BLaER1 (cell line): ENCODE measurements at regions not wholly inside any gene's neighbourhood (a gene's known extent, or its start where the extent isn't known, plus 50 kb on each side); places are given as distances from the start of the nearest gene placed in this dataset.

Source experiments
- H3K27ac ChIP-seq: shearing (Covaris generic); formaldehyde crosslinking; 2 replicates; pipeline ENCODE4 v1.8.1; 2022
- H3K27me3 ChIP-seq: shearing (Covaris generic); formaldehyde crosslinking; 2 replicates; pipeline ENCODE4 v1.8.1; 2022
- H3K36me3 ChIP-seq: shearing (Covaris generic); formaldehyde crosslinking; 2 replicates; pipeline ENCODE4 v1.8.1; 2022
- H3K4me1 ChIP-seq: shearing (Covaris generic); formaldehyde crosslinking; 2 replicates; pipeline ENCODE4 v1.8.1; 2022
- H3K4me2 ChIP-seq: shearing (Covaris generic); formaldehyde crosslinking; 2 replicates; pipeline ENCODE4 v1.8.1; 2022
- H3K4me3 ChIP-seq: shearing (Covaris generic); formaldehyde crosslinking; 2 replicates; pipeline ENCODE4 v1.8.1; 2022
- H3K9ac ChIP-seq: shearing (Covaris generic); formaldehyde crosslinking; 2 replicates; pipeline ENCODE4 v1.8.1; 2022
- H3K9me3 ChIP-seq: shearing (Covaris generic); formaldehyde crosslinking; 2 replicates; pipeline ENCODE4 v1.8.1; 2022
- H4K20me1 ChIP-seq: shearing (Covaris generic); formaldehyde crosslinking; 2 replicates; pipeline ENCODE4 v1.8.1; 2022
- Cebpa-rat ChIP-seq: shearing (Covaris generic); IDR thresholded peaks from 2 replicates; pipeline ENCODE4 v1.8.1; 2022

DNA sequence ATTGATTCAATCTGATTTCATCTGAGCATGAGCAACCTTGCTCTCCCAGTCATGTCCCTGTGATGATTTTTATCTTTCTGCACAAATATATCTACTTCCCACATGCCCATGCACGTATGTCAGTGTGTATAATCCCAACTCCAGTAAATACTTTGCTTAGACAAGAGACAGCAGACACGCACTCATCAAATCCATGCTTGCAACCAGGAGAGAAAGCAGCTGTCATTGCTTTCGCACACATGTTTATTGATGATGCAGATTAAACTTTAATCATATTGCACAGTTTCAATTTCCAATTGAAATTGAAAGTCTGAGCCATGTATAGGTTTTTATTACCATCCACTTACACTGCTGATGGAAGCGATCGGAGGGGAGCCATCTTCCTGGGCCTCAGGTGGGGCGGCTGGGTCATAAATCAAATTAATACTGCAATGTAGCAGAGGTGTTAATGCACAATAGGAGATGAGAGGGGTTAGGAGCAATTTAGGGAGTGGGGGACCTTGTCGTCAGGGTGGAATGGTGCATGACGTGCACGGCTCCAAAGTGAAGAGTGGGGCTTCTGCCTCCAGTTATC is 68.6 kb upstream of the SRRM4 start:
- no peaks in the 10 kb centered on the region for H3K4me1 ChIP-seq
- H3K9me3 ChIP-seq, result no peaks in the 10 kb centered on the region
- no peaks in the 10 kb centered on the region for H3K36me3 ChIP-seq
- TF ChIP-seq Cebpa-rat, result no peak
- H3K4me3 ChIP-seq, result no peak overlapping the region
- no peaks in the 10 kb centered on the region for H4K20me1 ChIP-seq
- no peak overlapping the region for H3K4me2 ChIP-seq
- no peaks in the 10 kb centered on the region for H3K27me3 ChIP-seq
- no peak overlapping the region for H3K27ac ChIP-seq
- H3K9ac ChIP-seq, result no peak overlapping the region

DNA sequence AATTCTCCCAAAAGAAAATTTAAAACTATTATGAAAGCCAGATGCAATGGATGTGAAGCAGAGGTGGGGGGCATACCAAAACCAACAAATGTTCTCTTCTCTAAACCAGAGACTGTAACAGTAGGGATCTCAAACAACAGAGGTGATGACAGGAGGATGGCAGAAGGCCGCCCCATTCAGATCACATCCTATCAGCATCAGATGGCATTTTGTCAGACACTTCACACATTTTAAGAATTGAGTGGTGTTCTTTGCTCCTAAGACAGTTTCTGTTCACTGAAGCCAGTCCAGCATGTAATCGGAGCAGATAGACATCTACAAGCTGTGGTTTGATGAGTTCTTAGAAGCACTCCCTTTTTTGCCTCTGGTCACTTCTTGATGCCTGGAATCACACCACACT is 59.6 kb upstream of the SRRM4 start:
- Histone ChIP-seq H3K27me3 (no peaks in the 10 kb centered on the region), H3K4me3 (no peak overlapping the region), H3K9me3 (no peaks in the 10 kb centered on the region), H3K4me1 (peaks cover 8% of the 10 kb centered on the region), H3K36me3 (no peaks in the 10 kb centered on the region), H3K27ac (no peak overlapping the region), H3K4me2 (no peak overlapping the region), H4K20me1 (no peaks in the 10 kb centered on the region), H3K9ac (no peak overlapping the region)
- no peak for TF ChIP-seq Cebpa-rat

DNA sequence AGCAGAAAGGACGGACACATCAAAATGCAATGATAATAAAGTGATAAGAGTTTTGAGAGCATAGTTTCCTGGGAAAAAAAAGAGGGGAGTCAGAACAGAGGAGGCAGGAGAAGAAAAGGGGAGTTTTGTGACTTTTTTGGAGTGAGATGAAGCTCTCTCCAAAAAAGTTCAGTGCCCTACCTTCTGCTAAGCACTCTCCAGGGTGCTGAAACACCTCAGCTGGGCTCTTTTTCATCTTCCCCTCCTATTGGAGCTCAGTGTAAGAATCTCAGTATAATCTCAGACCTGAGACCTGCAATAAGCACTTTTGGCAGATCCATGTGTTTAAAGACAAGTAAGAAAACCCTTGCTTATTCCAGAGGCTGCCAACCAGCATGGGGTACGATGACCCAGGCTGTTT is 58.9 kb upstream of the SRRM4 start:
- H4K20me1 ChIP-seq, result no peaks in the 10 kb centered on the region
- TF ChIP-seq Cebpa-rat, result no peak
- no peak overlapping the region for H3K9ac ChIP-seq
- H3K4me2 ChIP-seq, result no peak overlapping the region
- H3K4me3 ChIP-seq, result no peak overlapping the region
- peaks cover 8% of the 10 kb centered on the region for H3K4me1 ChIP-seq
- H3K36me3 ChIP-seq, result no peaks in the 10 kb centered on the region
- H3K9me3 ChIP-seq, result no peaks in the 10 kb centered on the region
- no peaks in the 10 kb centered on the region for H3K27me3 ChIP-seq
- no peak overlapping the region for H3K27ac ChIP-seq

DNA sequence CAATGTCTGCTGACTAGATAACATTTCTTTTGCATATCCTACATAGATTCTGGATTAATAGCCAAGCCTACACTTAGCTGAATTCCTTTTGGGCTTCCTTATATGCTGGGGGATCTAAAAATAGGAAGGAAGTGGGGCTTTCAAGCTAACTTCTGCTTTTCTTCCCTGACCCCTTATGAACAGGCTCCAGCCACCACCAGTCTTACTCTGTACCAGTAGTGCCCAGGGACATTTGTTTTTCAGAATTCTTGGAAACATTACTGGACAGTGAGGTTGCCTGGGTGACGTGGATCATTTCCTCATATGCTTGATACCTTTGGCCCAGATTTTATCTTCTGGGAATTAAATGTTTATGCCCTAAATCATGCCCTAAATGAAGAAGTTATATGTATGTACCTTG is 55.9 kb upstream of the SRRM4 start:
- Histone ChIP-seq H3K4me1 (peaks cover 12% of the 10 kb centered on the region), H3K4me3 (no peak overlapping the region), H3K36me3 (no peaks in the 10 kb centered on the region), H4K20me1 (no peaks in the 10 kb centered on the region), H3K27me3 (no peaks in the 10 kb centered on the region), H3K9ac (no peak overlapping the region), H3K9me3 (no peaks in the 10 kb centered on the region), H3K4me2 (no peak overlapping the region), H3K27ac (no peak overlapping the region)
- TF ChIP-seq Cebpa-rat, result no peak

DNA sequence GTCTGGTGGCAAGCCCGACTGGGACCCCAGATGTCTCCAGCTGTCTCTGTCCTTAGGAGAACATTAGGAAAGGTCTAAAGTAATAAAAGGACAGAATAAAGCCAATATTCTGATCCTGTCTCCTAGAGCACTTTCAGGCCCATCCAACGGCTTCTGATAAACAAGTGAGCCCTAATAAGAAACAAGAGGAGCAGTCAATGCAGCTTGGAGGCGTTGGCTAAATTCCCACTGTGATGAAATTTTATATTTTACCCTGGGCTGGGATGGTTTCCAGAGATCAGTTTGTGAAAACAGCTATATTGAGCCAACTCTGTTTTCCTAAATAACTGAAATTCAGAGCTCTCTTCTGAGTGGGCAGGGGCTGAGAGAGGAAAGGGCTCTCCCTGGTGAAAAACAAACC is 55.5 kb upstream of the SRRM4 start:
- no peak overlapping the region for H3K9ac ChIP-seq
- no peaks in the 10 kb centered on the region for H3K36me3 ChIP-seq
- no peaks in the 10 kb centered on the region for H3K9me3 ChIP-seq
- TF ChIP-seq Cebpa-rat, result no peak
- H3K27me3 ChIP-seq, result no peaks in the 10 kb centered on the region
- no peak overlapping the region for H3K4me3 ChIP-seq
- H3K4me2 ChIP-seq, result no peak overlapping the region
- H4K20me1 ChIP-seq, result no peaks in the 10 kb centered on the region
- H3K27ac ChIP-seq, result no peak overlapping the region
- peaks cover 16% of the 10 kb centered on the region for H3K4me1 ChIP-seq
